HG02759 (cell line): ENCODE measurements at regions not wholly inside any gene's neighbourhood (a gene's known extent, or its start where the extent isn't known, plus 50 kb on each side); places are given as distances from the start of the nearest gene placed in this dataset.
A peak's percentile ranks its signal among the peaks of the same experiment; 100 is the strongest.

ENCODE experiments used
- ATAC-seq: cut with Tn5 transposase; IDR thresholded peaks from one replicate; pipeline ENCODE4 v1.9.1; 2021; ENCODE audit warnings: mild to moderate bottlenecking, moderate library complexity; ENCODE audit not compliant: unreplicated experiment

DNA sequence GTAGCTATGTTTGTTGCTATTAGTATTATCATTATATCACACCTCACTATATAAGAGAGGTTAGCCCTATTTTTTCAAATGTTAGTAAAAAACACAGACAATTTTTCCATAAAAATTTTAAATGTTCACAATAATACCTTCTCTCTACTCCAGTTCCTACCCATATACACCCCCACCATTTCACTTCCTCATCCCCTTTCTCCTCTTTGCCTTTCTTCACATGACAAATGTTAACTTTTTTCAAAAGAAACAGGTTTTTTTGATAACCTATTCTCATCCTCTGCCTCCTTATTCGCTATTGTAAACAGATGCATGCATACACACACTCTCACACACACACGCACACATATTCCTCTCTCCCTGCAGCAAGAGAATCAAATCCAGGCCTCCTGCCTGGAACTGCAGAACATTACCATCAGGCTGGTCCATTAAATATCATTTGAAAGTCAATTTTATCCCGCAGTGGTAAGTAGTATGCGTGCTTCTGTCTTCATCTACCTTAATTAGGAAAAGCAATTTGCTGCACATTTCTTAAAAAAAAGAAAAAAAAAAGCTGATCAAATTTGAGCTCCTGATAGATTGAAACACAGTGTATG lies 55.5 kb downstream of the MID1IP1 start:
- ATAC-seq, result no peak

DNA sequence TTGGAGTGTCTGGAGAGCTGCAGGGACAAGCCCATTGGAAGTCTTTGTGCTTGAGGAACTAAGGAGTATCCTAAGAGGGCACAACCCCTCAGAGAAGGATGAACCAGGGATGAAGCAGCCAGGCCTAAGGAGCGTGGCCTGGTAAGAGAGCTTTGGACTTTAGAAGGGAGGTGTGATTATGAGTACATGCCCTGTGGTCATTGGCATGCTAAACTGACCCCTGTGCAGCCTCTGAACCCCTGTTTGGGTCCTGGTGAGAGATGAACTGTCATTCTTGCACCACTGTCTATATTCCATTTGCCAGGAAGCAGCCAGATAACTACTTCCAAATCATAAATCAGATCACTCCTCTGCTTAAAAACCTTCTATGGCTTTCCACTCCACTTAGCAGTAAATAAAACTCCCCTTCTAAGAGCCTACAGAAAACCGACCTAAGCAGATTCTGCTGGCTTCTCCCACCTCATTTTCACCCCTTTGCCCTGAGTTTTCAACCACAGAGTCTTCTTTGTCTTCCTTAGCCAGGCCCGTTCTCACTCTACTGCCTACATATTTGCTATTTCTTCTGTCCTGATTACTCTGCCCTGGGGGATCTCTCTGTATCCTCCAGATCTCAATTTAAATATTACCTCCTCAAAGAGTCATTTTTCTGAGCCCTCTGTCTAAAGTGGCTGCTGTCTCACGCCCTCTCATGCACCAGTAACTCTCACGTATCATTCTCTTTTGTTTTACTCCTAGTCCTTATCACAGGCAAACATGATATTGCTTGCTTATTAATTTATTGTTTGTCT lies 56.7 kb downstream of the MID1IP1 start:
- no peak for ATAC-seq

- ATAC-seq, result no peak
These were observed 58.3 kb downstream of the MID1IP1 start for GRCh38 chrX:38859602-38860001.

DNA sequence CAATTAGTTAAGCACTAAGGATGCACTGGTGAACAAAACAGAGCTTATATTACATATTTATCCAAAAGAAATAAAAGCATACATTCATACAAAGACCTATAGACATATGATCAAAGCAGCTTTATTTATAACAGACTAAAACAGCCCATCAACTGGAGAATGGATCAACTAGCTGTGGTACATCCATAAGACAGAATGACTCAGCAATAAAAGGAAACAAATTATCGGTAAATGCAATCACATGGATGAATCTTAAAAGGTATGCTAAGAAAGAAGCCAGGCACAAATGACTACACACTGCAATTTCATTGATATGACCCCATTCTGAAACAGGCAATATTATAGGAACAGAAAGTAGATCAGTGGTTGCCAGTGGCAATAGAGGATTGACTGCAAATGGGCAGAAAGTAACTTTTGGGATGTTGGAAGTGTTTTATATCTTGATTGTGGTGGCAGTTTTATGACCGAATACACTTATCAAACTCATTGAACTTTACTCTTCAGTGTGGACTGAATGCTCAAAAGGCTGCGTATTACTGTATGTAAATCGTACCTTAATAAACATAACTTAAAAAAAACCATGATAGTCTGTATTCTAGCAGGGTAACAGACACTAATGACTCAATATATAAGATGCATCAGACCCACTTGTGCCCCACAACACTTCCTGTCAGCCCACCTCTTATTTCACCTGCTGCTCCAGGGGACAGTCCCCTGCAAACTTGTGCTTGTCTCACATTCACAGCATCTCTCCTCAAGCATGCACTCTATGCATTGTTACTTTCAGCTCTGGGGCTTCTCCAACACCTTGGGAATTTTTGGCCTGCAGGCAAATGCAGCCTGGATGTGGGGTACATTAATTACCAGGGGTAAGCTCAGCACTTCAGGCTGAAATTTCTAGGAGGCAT lies 59.1 kb downstream of the MID1IP1 start:
- no peak for ATAC-seq

DNA sequence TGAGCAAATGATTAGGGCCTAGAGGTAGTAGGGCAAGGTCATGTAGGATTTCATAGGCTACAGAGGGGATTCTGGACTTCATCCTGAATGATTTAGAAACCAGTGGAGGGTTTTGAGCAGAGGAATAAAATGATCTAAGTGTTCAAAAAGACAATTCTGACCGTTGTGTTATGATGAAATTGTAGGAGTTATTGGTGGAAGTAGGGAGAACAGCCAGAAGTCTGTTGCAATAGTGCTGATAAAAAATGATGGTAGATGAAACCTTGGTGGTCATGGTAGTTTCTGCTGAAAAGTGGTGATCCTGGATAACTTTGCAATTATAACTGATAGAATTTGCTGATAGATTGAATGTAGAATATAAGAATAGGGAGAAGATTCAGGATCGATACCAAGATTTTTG lies 60.2 kb downstream of the MID1IP1 start:
- no peak for ATAC-seq

GRCh38 chrX:38862100-38862499 lies 60.8 kb downstream of the MID1IP1 start:
- ATAC-seq, result no peak

DNA sequence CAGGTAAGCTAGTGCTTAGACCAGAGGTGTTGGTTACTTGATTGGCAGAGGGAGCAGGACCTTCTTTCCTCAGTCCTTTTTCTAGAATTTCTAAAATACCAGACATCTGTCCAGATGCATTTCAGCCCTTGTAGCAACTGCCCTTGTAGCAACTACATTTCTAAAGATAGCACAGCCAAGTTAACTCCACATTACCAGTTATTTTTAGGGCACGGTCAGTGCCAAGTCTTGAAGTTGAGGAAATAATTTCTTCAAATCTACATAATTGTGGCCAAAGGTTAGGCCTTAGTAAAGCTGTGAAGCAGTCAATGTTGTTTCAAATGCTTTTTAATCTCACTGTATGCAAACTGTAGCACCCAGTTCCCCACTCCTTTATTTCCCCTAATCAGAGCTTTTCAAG lies 62.9 kb downstream of the MID1IP1 start:
- no peak for ATAC-seq

DNA sequence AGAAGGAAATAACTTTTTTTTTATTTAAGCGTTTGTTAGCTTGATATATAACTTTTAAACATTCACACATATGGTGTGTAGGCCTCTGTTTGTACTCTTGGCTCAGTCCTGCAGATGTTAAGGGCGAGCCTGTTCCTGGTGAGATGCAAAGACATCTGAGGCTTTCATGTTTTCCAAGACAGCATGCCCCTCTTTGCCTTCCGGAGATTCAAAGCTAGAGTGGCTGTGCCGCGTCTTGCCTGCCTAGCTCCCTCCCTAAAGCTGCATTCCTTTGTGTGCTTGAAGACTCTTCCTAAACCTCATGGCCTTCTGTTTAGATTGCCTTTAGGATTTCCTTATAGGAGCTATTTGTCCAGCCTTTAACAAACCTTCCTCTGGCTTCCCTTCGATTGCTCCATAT lies 67.1 kb downstream of the MID1IP1 start:
- ATAC-seq, result no peak

GRCh38 chrX:38868941-38869401 lies 67.7 kb downstream of the MID1IP1 start:
- ATAC-seq, result no peak

DNA sequence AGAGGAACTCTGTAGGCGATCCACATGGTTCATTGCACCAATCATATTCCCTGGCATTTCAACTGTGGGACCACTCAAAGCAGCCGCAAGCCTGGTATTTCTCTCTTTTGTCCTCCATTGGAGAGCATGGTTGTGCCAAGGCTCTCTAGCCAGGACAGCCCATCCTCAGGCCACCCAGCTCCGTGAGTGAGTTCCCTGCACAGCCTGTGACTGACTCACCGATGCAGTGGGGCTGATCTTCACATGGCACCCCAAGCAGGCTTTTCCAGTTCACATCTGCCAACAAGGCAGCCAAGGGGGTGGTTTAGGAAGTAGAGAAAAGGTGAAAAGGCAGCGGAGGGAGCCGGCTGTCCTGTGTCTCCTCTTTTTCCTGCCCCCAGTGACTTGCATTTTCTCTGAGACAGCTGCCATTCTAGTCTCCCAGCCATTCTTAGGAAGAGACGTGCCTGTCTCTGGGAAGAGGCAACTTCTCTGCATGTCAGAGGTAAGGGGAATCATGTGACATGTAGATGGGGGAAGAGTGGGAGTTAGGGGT lies 69.2 kb downstream of the MID1IP1 start:
- ATAC-seq, result no peak

DNA sequence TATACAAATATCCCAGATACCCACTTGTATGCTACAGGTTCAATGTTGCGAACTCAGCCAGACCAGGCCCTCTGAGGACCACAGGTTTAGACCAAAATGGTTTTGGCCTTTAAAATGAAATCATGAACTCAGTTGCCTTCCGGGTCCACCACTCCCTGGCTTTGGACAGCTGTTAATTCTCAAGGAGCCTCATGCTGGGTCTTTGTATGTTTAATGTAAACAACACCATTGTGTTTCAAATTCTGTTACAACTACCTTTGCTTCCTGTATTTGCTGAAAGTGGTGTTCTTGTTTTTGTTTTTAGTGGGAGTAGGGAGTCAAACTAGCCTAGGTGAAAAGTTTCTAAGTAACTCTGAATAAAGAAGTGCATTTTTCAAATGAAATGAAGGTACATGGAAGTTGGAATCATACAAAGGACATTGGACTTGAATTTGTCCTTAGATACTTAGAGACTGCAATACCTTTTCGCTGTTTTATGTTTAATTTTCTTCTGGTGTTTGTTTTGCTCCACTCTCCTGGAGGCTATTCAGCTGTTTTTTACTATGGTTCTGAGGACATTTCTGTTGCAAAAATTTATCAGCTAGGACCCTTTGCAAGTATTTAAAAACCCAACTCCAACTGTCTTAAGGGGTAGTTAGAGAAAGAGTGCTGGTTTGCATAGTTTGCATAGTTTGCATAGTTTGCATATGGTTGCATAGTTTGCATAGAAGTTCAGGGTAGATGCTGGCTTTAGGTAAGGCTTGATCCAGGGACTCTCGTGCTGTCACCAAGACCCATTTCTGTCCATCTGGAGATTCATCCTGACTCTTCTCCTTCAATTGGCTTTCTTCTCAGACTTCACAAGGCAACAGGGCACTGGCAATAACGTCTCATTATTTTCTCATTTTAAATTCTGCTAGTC lies 70.1 kb downstream of the MID1IP1 start:
- no peak for ATAC-seq

DNA sequence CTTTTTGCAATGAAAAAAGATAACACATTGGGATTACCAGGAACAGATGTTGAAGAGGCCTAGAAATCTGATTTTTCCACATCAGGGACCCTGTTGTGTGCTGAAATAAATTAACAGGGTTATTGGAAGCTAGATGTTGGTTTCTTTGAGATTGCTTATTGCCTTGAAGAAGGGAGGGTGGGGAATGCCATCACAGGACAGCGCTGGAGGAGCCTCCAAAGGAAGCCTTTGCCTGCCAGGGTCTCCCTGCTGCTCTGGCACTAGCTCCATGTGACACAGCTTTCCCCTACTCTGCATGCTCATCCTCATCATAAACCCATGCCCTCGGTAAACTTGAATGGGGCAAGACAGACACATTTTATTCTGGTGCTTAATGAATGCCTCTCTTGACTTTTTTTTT lies 76.1 kb downstream of the MID1IP1 start:
- ATAC-seq, result no peak

DNA sequence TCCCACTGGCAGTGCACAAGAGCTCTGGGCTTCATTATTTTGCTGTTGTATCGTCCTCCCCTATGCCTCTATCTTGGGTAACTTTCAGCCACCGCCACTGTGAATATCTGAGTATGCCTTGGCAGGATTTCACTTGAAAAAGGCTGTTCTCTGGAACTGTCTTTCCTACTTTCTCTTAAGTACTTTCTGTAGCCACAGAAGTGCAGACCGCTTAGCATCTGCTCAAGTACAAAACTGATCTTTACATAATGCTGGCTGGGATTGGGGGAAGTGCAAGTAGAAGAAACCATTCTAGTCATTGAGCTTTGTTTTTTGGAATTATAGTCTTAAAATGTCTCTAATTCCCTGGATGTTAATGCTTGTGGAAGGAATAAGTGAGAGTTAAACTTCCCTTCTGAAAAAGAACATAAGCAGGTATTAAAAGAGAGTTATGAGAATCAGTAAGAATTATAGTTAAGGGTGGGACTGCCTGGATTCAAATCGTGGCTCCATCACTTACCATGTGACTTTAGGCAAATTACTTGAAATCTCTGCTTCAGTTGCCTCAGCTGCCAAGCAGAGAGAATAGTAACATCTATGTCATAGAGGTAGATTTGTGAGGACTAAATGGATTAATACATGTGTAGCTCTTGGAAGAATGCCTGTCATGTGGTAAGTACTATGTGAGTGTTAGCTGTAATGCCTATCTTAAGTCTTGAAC lies 77.5 kb downstream of the MID1IP1 start:
- no peak for ATAC-seq

- peak; percentile 65 for ATAC-seq
These were observed 78.5 kb downstream of the MID1IP1 start for GRCh38 chrX:38879631-38880220.

DNA sequence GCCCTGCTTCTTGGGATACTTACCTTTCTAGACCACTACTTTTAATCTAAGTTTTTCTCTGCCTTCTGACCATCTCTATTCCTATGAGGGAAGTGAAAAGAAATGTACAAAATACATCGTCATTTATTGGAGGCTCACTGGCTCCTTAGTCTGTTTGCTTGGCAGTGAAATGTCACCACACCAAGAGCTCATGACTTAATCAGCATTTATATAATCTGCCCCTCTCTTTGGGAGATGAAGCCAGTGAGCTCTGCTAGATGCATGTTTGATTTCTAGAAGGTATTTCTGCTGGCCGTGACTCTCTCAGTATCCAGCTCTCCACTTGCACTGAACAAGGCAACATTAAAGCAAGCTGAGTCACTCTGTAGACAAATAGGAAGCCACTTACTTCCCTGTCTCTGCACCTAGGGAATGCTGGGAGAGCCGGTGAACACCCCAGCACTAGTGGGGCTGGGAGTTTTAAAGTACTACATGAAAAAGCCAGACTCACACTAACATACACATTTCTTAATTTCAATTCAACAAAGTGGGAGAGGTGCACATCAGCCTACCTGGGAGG lies 79.1 kb downstream of the MID1IP1 start:
- ATAC-seq, result no peak

DNA sequence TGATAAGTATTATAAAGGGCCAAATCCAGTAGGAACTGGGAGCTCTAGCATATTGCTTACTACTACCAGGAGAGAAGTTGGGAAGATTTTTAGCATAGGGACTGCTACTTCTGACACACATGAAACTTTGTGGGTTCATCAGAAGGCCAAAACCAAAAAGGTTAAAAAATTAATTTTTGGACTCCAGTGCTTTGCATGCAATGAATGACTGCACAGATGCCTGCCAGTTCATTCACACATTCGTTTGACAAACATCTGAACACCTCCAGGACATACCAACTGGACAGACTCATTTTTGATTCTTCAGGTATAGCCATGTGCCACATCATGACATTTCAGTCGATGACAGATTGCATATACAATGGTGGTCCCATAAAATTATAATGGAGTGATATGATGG lies 79.8 kb downstream of the MID1IP1 start:
- ATAC-seq, result peak; percentile 43

- ATAC-seq, result peak; percentile 40
These were observed 80.5 kb downstream of the MID1IP1 start for GRCh38 chrX:38881727-38882126.

DNA sequence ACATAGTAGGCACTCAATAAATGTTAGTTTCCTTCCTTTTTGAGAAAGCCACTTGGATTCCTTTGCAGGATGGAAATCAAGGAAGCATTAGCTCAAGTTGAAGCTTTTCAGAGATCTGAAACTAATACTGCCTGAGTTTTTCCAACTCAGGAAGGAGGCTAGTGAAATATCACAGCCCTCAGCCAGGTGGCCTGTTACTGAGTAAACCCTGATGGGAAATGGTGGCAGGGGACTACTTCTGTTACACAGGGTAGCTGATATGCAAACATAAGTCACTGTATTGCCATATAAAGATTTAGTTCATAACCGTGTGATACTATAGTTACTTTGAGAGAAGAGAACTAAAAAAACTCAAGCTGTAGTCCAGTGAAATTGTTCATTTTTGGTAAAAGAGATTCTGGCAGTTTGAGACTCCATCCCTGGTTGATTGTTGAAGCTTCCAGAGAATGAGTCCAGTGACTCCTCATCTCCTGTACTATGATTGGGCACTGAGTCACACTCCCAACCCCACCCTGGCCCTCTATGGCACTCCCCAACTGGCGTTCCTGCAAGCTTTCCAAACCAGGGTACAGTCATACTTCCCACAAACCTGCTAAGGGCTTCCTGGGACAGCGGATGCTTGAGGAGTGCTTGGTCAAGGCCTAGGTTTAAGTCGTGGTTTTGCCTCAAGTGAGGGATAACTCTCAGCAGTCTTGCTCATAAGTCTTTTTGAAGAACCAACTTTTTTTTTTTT lies 81.8 kb downstream of the MID1IP1 start:
- no peak for ATAC-seq
